HG03196 (cell line): ENCODE measurements at regions not wholly inside any gene's neighbourhood (a gene's known extent, or its start where the extent isn't known, plus 50 kb on each side); places are given as distances from the start of the nearest gene placed in this dataset.

Experiments
- ATAC-seq: cut with Tn5 transposase; IDR thresholded peaks from one replicate; pipeline ENCODE4 v1.9.1; 2021; ENCODE audit not compliant: unreplicated experiment

DNA sequence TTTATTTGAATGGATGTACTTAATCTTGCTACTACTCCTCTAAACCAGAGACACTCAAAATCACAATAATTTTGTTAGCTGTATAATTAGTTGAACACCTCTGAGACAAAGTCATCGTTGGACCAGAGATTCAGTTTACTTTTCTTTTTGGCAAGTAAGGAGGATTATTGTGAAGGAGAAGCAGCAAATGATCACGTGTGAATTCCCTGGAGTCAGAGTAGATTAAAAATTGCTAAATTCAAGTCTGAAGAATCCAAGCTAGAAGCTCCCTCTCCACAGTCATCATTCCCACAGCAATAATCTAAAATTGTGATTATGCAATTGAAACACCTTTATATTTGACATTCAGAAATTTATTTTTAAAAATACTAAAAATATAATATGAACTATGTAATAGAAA lies 484.4 kb downstream of the CMPK2 start:
- no peak for ATAC-seq

GRCh38 chr2:6384341-6384740 lies 481.4 kb downstream of the CMPK2 start:
- ATAC-seq = no peak

DNA sequence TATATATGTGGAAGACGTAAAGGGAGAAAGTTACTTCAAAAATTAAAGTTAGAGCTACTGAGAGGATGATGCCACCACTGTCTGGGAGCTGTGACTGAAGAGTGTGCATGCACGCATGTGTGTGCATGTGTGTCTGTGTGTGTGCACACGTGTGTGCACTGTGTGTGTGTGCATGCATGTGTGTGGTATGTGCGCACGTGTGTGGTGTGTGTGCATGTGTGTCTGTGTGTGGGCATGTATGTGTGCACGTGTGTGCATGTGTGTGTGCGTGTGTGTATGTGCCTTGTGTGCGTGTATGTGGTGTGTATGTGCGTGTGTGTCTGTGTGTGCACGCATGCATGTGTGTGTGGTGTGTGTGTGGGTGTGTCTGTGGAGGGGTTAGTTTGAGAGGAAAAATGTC lies 473.4 kb downstream of the CMPK2 start:
- ATAC-seq = no peak

DNA sequence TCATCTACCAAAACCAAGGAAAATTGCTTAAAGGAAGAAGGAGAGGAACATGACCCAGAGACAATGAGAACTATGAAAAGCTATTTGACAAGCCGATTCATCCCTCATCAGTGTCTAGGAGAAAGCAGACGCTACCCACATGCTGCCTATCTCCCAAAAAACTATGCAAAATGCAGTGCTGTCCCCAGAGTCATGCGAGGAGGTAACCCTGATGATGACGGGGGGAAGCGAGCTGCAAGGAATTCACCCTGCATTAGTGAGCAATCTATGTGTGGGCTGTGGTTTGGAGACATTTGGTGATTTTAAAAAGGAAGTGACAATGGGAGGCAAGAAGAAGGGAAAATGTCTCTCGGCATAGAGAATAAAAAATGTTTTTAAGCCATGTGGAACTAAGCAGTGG lies 472.7 kb downstream of the CMPK2 start:
- no peak for ATAC-seq

GRCh38 chr2:6393819-6394218 lies 471.9 kb downstream of the CMPK2 start:
- no peak for ATAC-seq

DNA sequence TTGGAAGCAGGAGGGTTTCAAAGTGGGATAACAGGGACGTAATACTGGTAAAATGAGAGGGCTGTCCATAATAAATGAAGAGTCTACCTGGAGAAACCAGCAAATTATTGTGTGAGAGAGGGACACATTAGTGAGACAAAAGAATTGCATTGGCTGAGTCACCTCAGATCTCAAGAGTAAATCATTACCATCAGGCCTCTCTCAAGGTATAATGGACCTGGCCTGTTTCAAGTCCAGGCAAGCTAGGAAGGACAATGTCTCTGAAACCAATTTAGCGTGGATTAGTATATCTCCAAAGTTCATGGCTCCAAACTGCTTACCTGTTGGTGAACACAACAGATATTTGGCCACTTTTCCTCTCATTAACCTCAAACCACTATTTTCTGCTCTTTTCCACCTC lies 471.4 kb downstream of the CMPK2 start:
- no peak for ATAC-seq

- ATAC-seq = no peak
These were observed 467.3 kb downstream of the CMPK2 start for GRCh38 chr2:6398421-6398820.

GRCh38 chr2:6401301-6401700 lies 464.4 kb downstream of the CMPK2 start:
- ATAC-seq = no peak

- no peak for ATAC-seq
These were observed 457.6 kb downstream of the CMPK2 start for GRCh38 chr2:6408057-6408456.

GRCh38 chr2:6410313-6410712 lies 455.4 kb downstream of the CMPK2 start:
- ATAC-seq = no peak

- ATAC-seq = no peak
These were observed 453.1 kb downstream of the CMPK2 start for GRCh38 chr2:6412533-6413091.

DNA sequence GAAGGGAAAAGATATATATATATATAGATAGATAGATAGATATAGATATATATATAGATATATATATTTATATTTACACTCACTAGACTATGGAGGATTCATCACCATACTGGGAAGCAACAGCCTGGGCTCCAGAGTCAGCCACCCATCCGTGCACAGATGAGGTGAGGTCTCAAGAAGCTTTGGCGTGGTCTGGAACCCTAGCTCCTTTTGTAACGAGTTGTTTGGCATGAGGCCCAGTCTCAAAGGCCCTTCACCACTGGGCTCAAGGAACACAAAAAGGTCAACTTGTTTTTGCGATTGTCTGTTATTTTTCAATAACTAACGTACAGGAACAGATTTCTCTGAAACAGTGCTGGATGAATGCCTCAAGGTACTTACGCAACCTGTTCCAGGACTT lies 448.7 kb downstream of the CMPK2 start:
- ATAC-seq = no peak

DNA sequence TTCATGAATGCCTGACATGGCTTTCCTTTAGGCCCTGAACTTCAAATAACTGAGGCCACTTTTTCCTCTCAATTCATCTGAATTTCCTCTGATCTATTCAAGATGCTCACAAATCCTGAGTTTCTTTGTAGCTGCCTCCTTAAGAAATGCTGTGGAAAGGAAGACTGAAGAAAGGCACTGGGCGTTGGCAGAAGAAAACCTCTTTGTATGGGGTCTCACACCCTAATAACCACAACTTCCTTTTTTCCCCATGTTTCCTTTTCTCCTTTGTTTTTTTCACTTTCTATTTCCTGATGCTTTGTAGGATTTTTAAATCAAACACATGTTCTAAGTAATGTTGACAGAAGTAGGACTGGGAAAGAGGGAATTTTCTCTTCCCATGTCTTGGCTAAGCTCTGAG lies 447.4 kb downstream of the CMPK2 start:
- ATAC-seq = no peak

DNA sequence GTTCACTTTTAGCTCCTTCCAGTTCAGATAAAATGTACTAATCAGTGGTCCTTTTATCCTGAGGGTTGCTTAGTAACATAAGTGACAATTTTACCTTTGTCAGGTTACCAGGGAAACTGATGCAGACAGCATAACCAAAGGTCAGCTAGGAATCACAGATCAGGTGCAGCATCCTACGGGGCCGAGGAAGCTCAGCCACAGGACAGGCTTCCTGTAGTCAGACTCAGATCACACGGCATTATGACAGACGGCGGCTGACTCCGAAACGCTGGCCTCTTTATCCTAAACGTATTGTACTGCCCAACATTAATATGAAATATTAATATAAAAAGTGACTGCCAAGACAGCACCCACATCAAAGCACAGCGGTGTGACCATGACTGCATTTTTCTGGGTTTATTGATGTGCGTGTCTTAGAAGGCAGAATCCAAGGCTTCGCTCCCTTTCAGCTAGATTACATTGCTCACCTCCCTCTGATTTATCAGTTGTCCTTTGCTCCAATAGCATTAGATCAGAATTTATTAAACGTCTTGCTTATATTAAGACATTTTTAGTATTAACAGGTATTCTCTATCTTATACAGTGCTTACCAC lies 444.5 kb downstream of the CMPK2 start:
- no peak for ATAC-seq

DNA sequence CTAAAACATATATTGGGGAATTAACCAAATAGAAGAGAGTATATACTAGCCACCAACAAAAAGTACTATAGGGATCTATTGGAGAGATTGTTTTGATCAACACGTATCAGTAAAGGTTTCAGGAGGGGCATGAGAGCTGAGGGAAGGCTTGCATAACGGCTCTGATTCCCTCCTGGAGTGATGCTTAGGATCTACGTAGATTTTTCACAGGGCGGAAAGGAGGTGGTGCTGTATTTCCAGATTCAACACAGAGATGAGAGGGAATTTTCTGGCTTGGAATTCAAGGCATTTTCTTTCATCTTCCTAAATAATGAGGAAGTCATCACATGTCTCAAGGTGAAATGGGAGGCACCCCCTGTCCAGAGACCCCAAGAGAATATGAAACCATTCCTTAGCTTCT lies 443.8 kb downstream of the CMPK2 start:
- ATAC-seq = no peak

GRCh38 chr2:6423157-6423556 lies 442.6 kb downstream of the CMPK2 start:
- ATAC-seq = no peak

GRCh38 chr2:6423944-6424343 lies 441.8 kb downstream of the CMPK2 start:
- no peak for ATAC-seq

GRCh38 chr2:6425032-6425431 lies 440.7 kb downstream of the CMPK2 start:
- no peak for ATAC-seq

- ATAC-seq = no peak
These were observed 436.3 kb downstream of the CMPK2 start for GRCh38 chr2:6429210-6429986.

- ATAC-seq = no peak
These were observed 431.3 kb downstream of the CMPK2 start for GRCh38 chr2:6434438-6434837.

DNA sequence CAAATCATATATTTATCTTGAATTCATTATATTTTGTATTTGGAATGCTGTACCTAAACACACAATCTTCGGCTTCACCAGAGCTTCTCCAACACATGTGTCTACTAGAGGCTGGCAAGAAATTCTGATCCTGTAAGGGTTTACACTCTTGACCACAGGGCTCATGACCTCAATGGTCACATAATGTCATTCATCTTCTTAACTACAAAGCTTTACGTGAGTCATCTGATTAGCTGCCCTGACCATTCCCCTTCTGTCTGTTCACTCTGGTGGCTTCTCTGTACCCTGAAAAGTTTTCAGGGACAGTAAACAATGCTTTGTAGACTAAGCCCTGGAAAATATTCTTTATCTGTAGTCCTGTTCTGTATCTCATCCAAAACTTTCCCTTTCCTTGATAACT lies 423.9 kb downstream of the CMPK2 start:
- ATAC-seq = no peak

DNA sequence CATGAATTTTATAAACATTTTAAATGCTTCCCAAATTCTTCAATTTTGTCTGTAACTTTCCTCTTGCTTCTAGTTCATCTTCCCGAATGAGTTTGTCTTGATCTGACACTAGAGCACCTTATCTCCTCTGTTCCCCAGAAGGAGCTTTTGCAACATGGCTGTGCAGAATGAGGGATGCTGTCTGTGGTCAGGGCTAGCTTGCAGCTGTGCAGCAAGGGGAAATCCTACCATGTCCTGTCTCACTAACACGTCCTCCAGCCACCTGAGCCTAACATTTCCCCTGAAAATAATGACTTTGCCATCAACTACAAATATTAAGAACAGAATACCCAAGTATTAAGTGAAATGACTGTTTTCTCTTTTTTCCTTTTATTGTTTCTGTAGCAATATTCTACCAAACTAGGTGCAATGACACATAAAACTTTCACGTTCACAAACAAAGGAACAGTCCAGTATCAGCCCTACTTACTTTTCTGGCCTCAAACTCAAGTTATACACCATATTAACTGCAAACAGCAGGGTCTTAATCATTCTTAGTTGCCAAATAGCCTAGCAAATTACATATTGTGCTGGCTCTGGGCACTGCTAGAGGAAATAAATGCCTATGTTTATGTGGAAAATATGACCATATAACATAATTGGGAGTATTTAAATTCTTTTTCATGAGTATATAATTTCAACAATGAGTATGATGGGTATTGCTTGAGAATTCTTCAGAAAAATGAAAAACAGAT lies 423.3 kb downstream of the CMPK2 start:
- ATAC-seq = no peak
